Tibial artery (tissue), 4 donors: ENCODE measurements at regions not wholly inside any gene's neighbourhood (a gene's known extent, or its start where the extent isn't known, plus 50 kb on each side); places are given as distances from the start of the nearest gene placed in this dataset.

ENCODE experiments used
- DNase-seq, 2 donors: peaks; one replicate each; pipeline ENCODE4 v3.0.0-alpha.2; 2019
- H3K27ac ChIP-seq, 2 donors: fragments of 200-600 bp; sonication (generic) in 1 of 2; 1 replicate in 1 of 2; 2 replicates in 1 of 2; pipeline ENCODE4 v1.5.1; 2018 to 2019; ENCODE audit warnings: mild to moderate bottlenecking in 1 of 2
- H3K27me3 ChIP-seq, 2 donors: fragments of 200-600 bp; sonication (generic) in 1 of 2; one replicate each; pipeline versions ENCODE4 v1.5.1 to v1.6.0; 2016 to 2019
- H3K36me3 ChIP-seq, 3 donors: fragments of 200-600 bp; sonication (generic) in 2 of 3; one replicate each; pipeline ENCODE4 v1.5.1; 2016 to 2019; ENCODE audit warnings: mild to moderate bottlenecking in 2 of 3
- H3K4me1 ChIP-seq, 4 donors: fragments of 200-600 bp; sonication (generic) in 2 of 4; 1 replicate in 3 of 4; 2 replicates in 1 of 4; pipeline ENCODE4 v1.5.1; 2016 to 2019
- H3K4me3 ChIP-seq, 2 donors: fragments of 200-600 bp; sonication (generic) in 1 of 2; 1 replicate in 1 of 2; 2 replicates in 1 of 2; pipeline ENCODE4 v1.5.1; 2018 to 2019; ENCODE audit warnings: mild to moderate bottlenecking in 2 of 2
- H3K9me3 ChIP-seq, 3 donors: fragments of 200-600 bp; sonication (generic) in 1 of 3; one replicate each; pipeline ENCODE4 v1.5.1; 2016 to 2019
- CTCF ChIP-seq, 2 experiments: fragments of 200-600 bp in 1 of 2; fragments of 450-650 bp in 1 of 2; IDR thresholded peaks; one replicate each; pipeline ENCODE4 v1.5.1; 2017 to 2019; ENCODE audit warnings: antibody characterized with exemption in 2 of 2, mild to moderate bottlenecking in 1 of 2, moderate library complexity in 1 of 2
- intact Hi-C: fragments of 100-400 bp; cut with DNase I; formaldehyde crosslinking; loops from one replicate; pipeline ENCODE4 v1.15.0; 2023; ENCODE audit warnings: low total_unique reads

- DNase-seq, result peak in 1 of 2 donors; percentile 72
- peak overlapping the region; percentile 18 to 48 for H3K27ac ChIP-seq
- peaks cover 0 to 67% (median 33%) of the 10 kb centered on the region in 4 donors for H3K4me1 ChIP-seq
- TF ChIP-seq CTCF (IDR thresholded peaks at IDR 0.05), result peak in 1 of 2 experiments; percentile 17
- H3K36me3 ChIP-seq, result no peaks in the 10 kb centered on the region
- intact Hi-C loops, result no loop called here
- no peak overlapping the region for H3K4me3 ChIP-seq
- H3K9me3 ChIP-seq, result no peaks in the 10 kb centered on the region
- no peaks in the 10 kb centered on the region for H3K27me3 ChIP-seq
These were observed 294.7 kb downstream of the C7orf25 start for GRCh38 chr7:42617071-42617765.

- no peaks in the 10 kb centered on the region for H3K9me3 ChIP-seq
- DNase-seq, result no peak
- no peaks in the 10 kb centered on the region for H3K36me3 ChIP-seq
- no peak overlapping the region for H3K27ac ChIP-seq
- H3K27me3 ChIP-seq, result no peaks in the 10 kb centered on the region
- no peak for TF ChIP-seq CTCF (IDR thresholded peaks at IDR 0.05)
- H3K4me3 ChIP-seq, result no peak overlapping the region
- intact Hi-C loops, result no loop called here
- peaks cover 0 to 59% (median 36%) of the 10 kb centered on the region in 4 donors for H3K4me1 ChIP-seq
These were observed 297.2 kb downstream of the C7orf25 start for GRCh38 chr7:42614636-42615035.

GRCh38 chr7:42611961-42612360, 299.9 kb downstream of the C7orf25 start:
- TF ChIP-seq CTCF (IDR thresholded peaks at IDR 0.05), result no peak
- H3K4me1 ChIP-seq, result peaks cover 0 to 32% (median 21%) of the 10 kb centered on the region in 4 donors
- no peaks in the 10 kb centered on the region for H3K27me3 ChIP-seq
- no peaks in the 10 kb centered on the region for H3K9me3 ChIP-seq
- no peak for DNase-seq
- no peaks in the 10 kb centered on the region for H3K36me3 ChIP-seq
- H3K4me3 ChIP-seq, result no peak overlapping the region
- intact Hi-C loops, result no loop called here
- peak overlapping the region; percentile 40 to 56 for H3K27ac ChIP-seq

- DNase-seq, result no peak
- Histone ChIP-seq H3K4me3 (no peak overlapping the region), H3K36me3 (no peaks in the 10 kb centered on the region), H3K9me3 (no peaks in the 10 kb centered on the region), H3K4me1 (peaks cover 0 to 28% (median 16%) of the 10 kb centered on the region in 4 donors), H3K27me3 (no peaks in the 10 kb centered on the region), H3K27ac (peak overlapping the region; percentile 40 to 56)
- TF ChIP-seq CTCF (IDR thresholded peaks at IDR 0.05), result no peak
- intact Hi-C loops, result no loop called here
These were observed 300.5 kb downstream of the C7orf25 start for GRCh38 chr7:42611289-42611928.

GRCh38 chr7:42606193-42606905, 305.5 kb downstream of the C7orf25 start:
- no peak for TF ChIP-seq CTCF (IDR thresholded peaks at IDR 0.05)
- Histone ChIP-seq H3K4me1 (peaks cover 0 to 8% (median 1%) of the 10 kb centered on the region in 4 donors), H3K36me3 (no peaks in the 10 kb centered on the region), H3K4me3 (no peak overlapping the region), H3K9me3 (no peaks in the 10 kb centered on the region), H3K27ac (no peak overlapping the region), H3K27me3 (no peaks in the 10 kb centered on the region)
- no peak for DNase-seq
- intact Hi-C loops, result loop anchor here (10.0 kb wide), 1 partner anchor 58 kb away; no protein-coding TSS in a partner anchor
